SHP77 (cell line): ENCODE measurements at regions not wholly inside any gene's neighbourhood (a gene's known extent, or its start where the extent isn't known, plus 50 kb on each side); places are given as distances from the start of the nearest gene placed in this dataset.

Experiments
- DNase-seq, 2 experiments: peaks; one replicate each; lab custom pipeline; 2025; lab: John Stamatoyannopoulos, UW

DNA sequence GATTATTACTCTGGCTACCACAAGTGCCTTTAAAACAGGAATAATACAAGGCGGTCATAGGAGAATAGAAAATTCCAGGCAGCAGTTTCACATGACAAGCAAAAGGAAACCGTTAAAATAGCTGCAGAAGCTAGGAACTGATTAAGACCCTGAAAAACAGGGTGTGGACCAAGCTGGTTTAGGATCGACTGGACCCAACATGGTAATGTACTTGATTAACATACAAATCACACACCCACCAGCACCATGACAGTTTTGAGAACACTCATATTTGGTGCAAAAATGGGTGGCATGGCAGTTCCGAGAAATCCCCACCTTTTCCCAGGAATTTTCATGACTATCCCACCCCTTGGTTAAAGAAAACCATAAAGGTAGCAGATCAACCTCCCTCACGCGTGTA is 51.9 kb upstream of the TMEM163 start:
- no peak for DNase-seq

- DNase-seq: no peak
These were observed 52.6 kb upstream of the TMEM163 start for GRCh38 chr2:134771313-134771801.

DNA sequence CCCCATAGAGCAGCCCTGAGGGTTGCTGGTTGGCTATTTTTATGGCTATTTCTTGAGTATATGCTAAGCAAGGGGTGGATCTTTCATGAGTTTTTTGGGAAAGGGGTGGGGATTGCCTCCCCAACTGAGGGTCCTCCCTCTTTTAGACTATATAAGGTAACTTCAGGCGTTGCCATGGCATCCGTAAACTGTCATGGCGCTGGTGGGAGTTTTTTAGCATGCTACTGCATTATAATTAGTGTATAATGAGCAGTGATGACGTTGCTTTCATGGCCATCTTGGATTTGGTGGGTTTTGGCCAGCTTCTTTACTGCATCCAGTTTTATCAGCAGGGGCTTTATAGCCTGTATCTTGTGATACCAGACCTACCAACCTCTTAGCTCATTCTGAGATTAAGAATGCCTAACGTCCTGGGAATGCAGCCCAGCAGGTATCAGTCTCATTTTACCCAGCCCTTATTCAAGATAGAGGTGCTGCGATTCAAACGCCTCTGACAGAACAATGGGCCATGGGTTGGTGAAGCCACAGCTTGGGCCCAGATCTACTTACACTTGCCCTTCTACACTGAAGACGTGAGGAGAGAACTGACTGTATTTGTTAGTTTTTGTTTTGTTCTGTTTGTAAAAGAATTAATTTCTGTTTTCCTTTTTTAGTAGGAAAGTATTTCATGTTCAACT is 53.8 kb upstream of the TMEM163 start:
- no peak for DNase-seq

- DNase-seq: no peak
These were observed 54.5 kb upstream of the TMEM163 start for GRCh38 chr2:134773335-134773734.

GRCh38 chr2:134773759-134774742 is 55.3 kb upstream of the TMEM163 start:
- DNase-seq: no peak

- DNase-seq: no peak
These were observed 56.2 kb upstream of the TMEM163 start for GRCh38 chr2:134774786-134775641.

DNA sequence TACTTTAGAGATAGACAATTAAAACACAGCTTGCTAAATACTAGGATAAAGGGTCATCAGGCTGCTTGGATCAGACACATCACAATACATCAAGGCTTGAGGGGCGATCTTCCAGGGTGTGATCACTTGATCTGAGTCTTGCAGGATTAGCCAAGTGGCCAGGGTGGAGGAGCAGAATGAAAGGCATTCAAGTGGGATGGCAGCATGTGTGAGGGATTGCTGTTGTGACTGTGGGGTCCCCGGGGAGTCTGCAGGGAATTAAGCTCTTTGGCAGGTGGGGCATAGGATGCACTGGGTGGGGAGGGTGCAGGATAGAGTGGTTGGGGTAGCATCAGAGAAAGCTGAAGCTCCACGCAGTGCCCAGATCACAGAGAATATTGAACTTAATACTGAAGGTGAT is 58.0 kb upstream of the TMEM163 start:
- no peak for DNase-seq

- no peak for DNase-seq
These were observed 58.8 kb upstream of the TMEM163 start for GRCh38 chr2:134777593-134777992.

DNA sequence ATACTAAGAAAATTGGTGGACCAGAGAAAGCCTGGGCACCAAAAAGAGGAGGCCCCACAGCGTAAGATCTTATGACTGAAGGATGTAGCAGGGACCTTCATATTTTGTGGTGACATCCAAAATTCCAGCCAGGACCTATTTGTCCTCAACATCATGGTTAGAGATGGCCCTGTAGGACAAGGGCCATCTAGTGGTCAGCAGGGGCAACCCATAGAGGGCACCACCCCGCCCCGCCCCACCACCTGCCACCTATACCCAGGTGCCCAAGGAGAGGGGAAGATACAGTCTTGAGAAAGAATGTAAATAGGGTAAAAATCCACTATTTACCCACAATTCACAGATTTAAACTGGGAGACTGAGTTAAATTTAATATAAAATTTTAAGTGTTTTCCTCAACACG is 59.6 kb upstream of the TMEM163 start:
- DNase-seq: peak in 1 of 2 experiments; percentile 8

GRCh38 chr2:134780972-134781371 is 57.4 kb upstream of the ACMSD start:
- DNase-seq: no peak

- no peak for DNase-seq
These were observed 56.3 kb upstream of the ACMSD start for GRCh38 chr2:134782107-134782506.

DNA sequence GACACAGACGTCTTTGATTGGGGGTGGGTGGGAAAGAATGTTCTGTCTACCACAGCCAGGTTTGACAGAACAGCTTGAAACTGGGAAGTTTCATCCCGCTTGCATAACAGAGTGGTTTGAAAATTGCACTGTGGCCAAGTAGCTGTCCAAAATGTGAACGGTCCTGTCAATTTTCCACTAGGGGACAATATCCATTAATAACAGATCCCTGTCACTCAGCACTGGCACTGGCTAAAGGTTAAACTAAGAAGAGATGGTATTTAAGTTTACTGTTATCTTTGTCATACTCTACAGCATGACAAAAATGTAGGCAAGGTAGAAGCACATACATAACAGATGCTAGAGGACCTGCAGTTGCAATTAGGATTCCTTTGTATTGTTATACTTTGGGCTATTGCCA is 55.6 kb upstream of the ACMSD start:
- DNase-seq: no peak

DNA sequence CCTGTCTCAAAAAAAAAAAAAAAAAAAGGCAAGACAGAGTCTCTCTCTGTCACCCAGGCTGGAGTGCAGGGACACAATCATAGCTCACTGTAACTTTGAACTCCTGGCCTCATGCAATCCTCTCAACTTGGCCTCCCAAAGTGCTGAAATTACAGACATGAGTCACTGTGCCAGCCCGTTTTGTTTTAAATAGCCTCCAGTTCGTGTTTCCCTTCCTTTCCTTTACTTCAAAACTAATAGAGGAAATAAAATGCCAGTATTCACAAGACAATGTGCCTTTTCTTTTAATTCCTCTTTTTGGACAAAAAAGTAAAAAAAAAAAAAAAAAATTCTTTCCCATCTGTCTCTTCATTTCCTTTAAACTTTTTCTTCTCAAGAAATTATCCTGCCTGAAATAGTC is 54.5 kb upstream of the ACMSD start:
- no peak for DNase-seq

DNA sequence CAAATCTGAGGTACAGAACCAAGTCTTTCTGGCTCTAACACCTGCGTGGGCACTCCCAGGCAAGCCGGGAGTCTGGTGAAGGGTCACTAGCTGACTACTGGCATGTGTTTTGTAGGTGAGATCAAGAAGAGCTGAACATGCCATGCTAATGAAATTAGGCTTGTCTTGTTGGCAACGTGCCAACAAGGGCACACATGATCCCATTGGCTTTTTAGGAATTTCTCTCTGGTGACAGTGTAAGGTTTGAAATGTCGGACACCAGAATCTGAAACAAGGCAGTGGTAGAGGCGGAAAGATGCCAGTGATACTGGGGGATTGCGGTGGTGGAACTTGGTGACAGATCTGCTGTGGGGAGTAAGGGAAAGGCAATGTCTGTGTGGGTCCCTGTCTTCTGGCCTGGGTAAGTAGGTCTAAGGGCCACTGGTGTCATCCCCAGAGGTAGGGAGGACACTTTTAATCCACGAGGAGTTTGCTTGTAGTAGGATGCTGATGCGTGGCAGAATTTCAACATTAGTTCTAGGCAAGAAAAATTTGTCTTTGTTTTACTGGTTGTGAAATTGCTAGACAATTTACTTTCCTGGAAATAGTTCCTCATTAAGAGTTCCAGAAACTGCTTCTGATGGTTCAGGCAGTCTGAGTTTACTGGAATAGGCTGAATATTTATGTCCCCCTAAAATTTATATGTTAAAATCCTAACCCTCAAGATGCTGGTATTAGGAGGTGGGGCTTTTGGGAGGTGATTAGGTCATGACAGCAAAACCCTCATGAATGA is 52.6 kb upstream of the ACMSD start:
- DNase-seq: no peak

DNA sequence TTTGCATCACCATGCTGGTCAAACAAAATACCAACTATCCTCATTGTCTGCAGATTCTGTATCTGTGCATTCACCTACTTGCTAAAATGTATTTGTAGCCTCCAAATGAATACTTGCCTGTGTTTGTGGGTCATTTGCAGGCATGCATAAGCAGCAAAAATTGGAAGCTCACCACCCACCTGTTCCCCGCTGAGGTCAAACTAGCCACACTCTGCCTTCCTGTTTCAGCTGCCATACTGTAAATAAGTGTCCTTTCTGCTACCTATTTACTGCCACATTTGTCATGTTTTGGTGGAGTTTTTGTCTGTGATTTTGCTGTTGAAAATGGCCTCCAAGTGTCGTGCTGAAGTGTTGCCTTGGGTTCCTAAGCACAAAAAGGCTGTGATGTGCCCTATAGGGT is 50.0 kb upstream of the ACMSD start:
- no peak for DNase-seq
